ENCODE measurements at regions not wholly inside any gene's neighbourhood (a gene's known extent, or its start where the extent isn't known, plus 50 kb on each side); places are given as distances from the start of the nearest gene placed in this dataset.

DNA sequence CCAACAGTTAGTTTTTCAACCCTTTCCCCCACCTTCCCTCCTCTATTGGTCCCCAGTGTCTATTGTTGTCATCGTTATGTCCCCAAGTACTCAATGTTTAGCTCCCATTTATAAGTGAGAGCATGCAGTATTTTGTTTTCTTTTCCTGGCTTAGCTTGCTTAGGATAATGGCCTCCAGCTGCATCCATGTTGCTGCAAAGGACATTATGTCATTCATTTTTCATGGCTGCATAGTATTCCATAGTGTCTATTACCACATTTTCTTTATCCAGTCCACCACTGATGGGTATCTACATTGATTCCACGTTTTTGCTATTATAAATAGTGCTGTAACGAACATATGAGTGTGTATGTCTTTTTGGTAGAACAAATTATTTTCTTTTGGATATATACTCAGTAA is 55.3 kb upstream of the HIVEP1 start:
- Histone ChIP-seq H3K9ac (ENCODE audit: low read length) (no peak overlapping the region), H3K4me2 (replicated peaks; ENCODE audit: low read depth, low read length, poor library complexity, severe bottlenecking) (no peak overlapping the region), H3K4me1 (ENCODE audit: control insufficient read depth in 2 of 2, insufficient read depth in 2 of 2, low read length in 2 of 2) (no peaks in the 10 kb centered on the region), H3K36me3 (replicated peaks in 1 of 2; ENCODE audit: control extremely low read depth in 1 of 2, control insufficient read depth in 1 of 2, extremely low read depth in 1 of 2, insufficient read depth in 2 of 2, low read length in 1 of 2) (no peaks in the 10 kb centered on the region), H3K79me2 (ENCODE audit: control insufficient read depth, insufficient read depth, low read length) (no peaks in the 10 kb centered on the region), H4K20me1 (ENCODE audit: control insufficient read depth, insufficient read depth, low read length, poor library complexity, severe bottlenecking) (no peaks in the 10 kb centered on the region), H3K27me3 (replicated peaks in 1 of 4; ENCODE audit: control extremely low read depth in 1 of 4, control insufficient read depth in 3 of 4, insufficient read depth in 4 of 4, low read length in 3 of 4) (no peaks in the 10 kb centered on the region), H3K9me3 (ENCODE audit: control extremely low read depth in 1 of 3, control insufficient read depth in 2 of 3, insufficient read depth in 1 of 3, low read length in 2 of 3) (peaks cover 0 to 3% (median 0%) of the 10 kb centered on the region in 3 donors), H3K4me3 (ENCODE audit: control extremely low read depth in 1 of 5, extremely low read depth in 1 of 5, insufficient read depth in 1 of 5, low read depth in 2 of 5, low read length in 4 of 5) (no peak overlapping the region), H3K27ac (ENCODE audit: low read length in 2 of 2) (no peak overlapping the region), H2AFZ (ENCODE audit: insufficient read depth, low read depth, low read length, poor library complexity, severe bottlenecking) (no peak overlapping the region)
- Mint-ChIP-seq H3K27me3 (peaks cover 5% of the 10 kb centered on the region), H3K4me3 (no peak overlapping the region), H3K4me1 (no peaks in the 10 kb centered on the region), H3K9me3 (ENCODE audit: insufficient read depth) (no peaks in the 10 kb centered on the region), H3K27ac (no peak overlapping the region)
- TF ChIP-seq EZH2 (IDR thresholded peaks at IDR 0.05; ENCODE audit: borderline replicate concordance, insufficient read depth, low read depth, low read length, poor library complexity, severe bottlenecking) (no peak), CTCF (IDR thresholded peaks at IDR 0.05) (no peak)
- ChIA-PET POLR2A (no interaction called here), CTCF (interaction anchor here (0.8 kb wide), 1 partner anchor 9 kb away, joined by 5 read pairs; no protein-coding TSS in a partner anchor)
- ATAC-seq (ENCODE audit: low read depth) (no peak), DNase-seq (no peak)
- intact Hi-C loops (cut with micrococcal nuclease) = no loop called here
- WGBS (ENCODE audit: insufficient coverage) = no CpG with 5 or more reads among the region's 3 CpGs

GRCh38 chr6:11953641-11954040 is 58.5 kb upstream of the HIVEP1 start:
- Histone ChIP-seq H3K4me1 (ENCODE audit: control insufficient read depth in 2 of 2, insufficient read depth in 2 of 2, low read length in 2 of 2) (no peaks in the 10 kb centered on the region), H3K9ac (ENCODE audit: low read length) (no peak overlapping the region), H3K4me2 (replicated peaks; ENCODE audit: low read depth, low read length, poor library complexity, severe bottlenecking) (no peak overlapping the region), H4K20me1 (ENCODE audit: control insufficient read depth, insufficient read depth, low read length, poor library complexity, severe bottlenecking) (no peaks in the 10 kb centered on the region), H3K9me3 (ENCODE audit: control extremely low read depth in 1 of 3, control insufficient read depth in 2 of 3, insufficient read depth in 1 of 3, low read length in 2 of 3) (peaks cover 0 to 3% (median 0%) of the 10 kb centered on the region in 3 donors), H3K4me3 (ENCODE audit: control extremely low read depth in 1 of 5, extremely low read depth in 1 of 5, insufficient read depth in 1 of 5, low read depth in 2 of 5, low read length in 4 of 5) (no peak overlapping the region), H3K36me3 (replicated peaks in 1 of 2; ENCODE audit: control extremely low read depth in 1 of 2, control insufficient read depth in 1 of 2, extremely low read depth in 1 of 2, insufficient read depth in 2 of 2, low read length in 1 of 2) (no peaks in the 10 kb centered on the region), H3K27ac (ENCODE audit: low read length in 2 of 2) (no peak overlapping the region), H2AFZ (ENCODE audit: insufficient read depth, low read depth, low read length, poor library complexity, severe bottlenecking) (no peak overlapping the region), H3K79me2 (ENCODE audit: control insufficient read depth, insufficient read depth, low read length) (no peaks in the 10 kb centered on the region), H3K27me3 (replicated peaks in 1 of 4; ENCODE audit: control extremely low read depth in 1 of 4, control insufficient read depth in 3 of 4, insufficient read depth in 4 of 4, low read length in 3 of 4) (no peaks in the 10 kb centered on the region)
- Mint-ChIP-seq H3K4me1 (no peaks in the 10 kb centered on the region), H3K27ac (no peak overlapping the region), H3K4me3 (no peak overlapping the region), H3K27me3 (no peaks in the 10 kb centered on the region), H3K9me3 (ENCODE audit: insufficient read depth) (peaks cover 2% of the 10 kb centered on the region)
- intact Hi-C loops (cut with micrococcal nuclease) = no loop called here
- no peak for TF ChIP-seq EZH2 (IDR thresholded peaks at IDR 0.05; ENCODE audit: borderline replicate concordance, insufficient read depth, low read depth, low read length, poor library complexity, severe bottlenecking)
- TF ChIP-seq CTCF (IDR thresholded peaks at IDR 0.05) = no peak
- ChIA-PET CTCF (no interaction called here), POLR2A (no interaction called here)
- DNase-seq (no peak), ATAC-seq (ENCODE audit: low read depth) (no peak)
- no CpG with 5 or more reads among the region's 2 CpGs for WGBS (ENCODE audit: insufficient coverage)
